ENCODE measurements at regions not wholly inside any gene's neighbourhood (a gene's known extent, or its start where the extent isn't known, plus 50 kb on each side); places are given as distances from the start of the nearest gene placed in this dataset.

DNA sequence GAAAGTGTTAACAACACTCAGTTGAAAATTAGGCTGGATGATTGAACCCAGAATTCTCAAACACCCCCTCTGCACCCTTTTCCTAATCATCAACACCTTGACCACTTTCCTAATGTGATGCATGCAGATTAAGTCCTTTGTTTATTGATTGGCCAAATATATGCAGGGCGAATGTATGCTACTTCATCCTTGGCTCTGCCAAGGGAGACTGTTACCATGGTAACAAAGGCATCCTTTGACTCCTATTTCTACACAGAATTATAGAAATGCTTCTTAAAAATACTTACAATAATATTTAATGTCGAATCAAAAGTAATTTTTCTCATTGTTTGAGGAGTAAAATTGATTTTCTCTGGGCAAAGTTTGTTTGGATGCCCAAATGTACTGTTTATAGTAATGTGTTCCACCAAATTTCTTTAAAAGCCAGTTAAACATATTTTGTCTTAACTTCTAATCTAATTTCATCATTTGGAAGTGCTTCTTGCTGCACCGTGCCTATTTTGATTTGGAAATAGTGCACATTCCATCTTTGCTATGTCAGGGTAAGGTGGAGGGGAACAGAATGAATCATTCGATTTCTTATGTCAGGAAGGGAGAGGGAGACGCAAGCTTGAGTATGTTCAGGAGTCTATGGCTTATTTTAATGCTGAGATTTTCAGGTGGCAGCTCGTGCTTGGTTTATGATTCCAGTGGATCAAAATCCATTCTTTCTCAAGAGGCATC is 1384.3 kb upstream of the WWC1 start:
- TF ChIP-seq, protein P1, sequence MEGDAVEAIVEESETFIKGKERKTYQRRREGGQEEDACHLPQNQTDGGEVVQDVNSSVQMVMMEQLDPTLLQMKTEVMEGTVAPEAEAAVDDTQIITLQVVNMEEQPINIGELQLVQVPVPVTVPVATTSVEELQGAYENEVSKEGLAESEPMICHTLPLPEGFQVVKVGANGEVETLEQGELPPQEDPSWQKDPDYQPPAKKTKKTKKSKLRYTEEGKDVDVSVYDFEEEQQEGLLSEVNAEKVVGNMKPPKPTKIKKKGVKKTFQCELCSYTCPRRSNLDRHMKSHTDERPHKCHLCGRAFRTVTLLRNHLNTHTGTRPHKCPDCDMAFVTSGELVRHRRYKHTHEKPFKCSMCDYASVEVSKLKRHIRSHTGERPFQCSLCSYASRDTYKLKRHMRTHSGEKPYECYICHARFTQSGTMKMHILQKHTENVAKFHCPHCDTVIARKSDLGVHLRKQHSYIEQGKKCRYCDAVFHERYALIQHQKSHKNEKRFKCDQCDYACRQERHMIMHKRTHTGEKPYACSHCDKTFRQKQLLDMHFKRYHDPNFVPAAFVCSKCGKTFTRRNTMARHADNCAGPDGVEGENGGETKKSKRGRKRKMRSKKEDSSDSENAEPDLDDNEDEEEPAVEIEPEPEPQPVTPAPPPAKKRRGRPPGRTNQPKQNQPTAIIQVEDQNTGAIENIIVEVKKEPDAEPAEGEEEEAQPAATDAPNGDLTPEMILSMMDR (IDR thresholded peaks at IDR 0.05): no peak
- TF ChIP-seq POLR2A (IDR thresholded peaks at IDR 0.05): no peak

All from thyroid gland (tissue), 4 donors.